NCI-H128 (cell line): ENCODE measurements at regions not wholly inside any gene's neighbourhood (a gene's known extent, or its start where the extent isn't known, plus 50 kb on each side); places are given as distances from the start of the nearest gene placed in this dataset.
"Not testable (repeated sequence)": the region's sequence is repeated elsewhere in the genome, so short reads cannot be mapped to it uniquely, and the experiment has no call there.

Source experiments
- DNase-seq: peaks from one replicate; lab custom pipeline; 2025; ENCODE audit not compliant: unreplicated experiment; lab: John Stamatoyannopoulos, UW

DNA sequence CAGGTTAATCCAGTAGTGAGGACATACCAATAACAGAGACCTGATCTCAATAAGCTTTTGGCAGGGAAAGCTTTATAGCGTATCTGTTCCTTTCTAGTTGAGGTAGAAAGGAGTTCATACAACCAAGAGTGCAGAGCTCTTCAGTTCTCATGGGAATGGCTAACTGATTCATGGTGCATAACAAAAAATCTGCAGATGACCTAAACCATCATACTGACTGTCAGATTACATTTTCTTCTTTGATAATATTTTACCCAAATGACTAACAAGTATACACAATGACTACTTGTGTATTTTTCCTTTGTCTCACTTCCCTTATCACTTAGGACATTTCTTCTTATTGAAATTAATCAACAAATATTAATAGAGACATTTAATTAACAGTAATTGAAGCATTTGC is 140.0 kb upstream of the SERTAD2 start:
- no peak for DNase-seq

DNA sequence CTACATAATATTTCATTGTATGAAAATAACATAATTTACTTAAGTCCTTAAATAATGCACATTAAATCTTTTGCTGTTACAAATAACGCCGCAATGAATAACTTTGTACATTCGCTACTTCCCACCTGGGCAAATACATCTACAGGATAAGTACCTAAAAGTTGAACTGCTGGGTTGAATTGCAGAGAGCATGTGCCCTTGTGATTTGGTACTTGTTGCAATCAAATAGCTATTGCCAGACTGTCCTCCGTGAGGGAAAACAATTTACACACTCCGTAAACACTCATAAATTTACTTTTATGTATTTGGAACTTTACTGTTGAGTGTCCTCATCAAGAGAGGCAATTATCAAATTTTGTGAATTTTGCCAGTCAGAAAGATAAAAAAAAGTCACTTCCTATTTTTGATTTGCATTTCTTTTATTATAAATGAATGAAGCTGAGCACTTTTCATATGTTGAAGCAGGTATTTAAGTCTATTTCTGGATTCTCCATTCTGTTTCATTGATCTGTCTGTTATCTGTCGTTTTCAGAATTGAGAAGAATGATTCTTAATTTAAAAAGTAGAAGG is 140.8 kb upstream of the SERTAD2 start:
- DNase-seq = no peak

DNA sequence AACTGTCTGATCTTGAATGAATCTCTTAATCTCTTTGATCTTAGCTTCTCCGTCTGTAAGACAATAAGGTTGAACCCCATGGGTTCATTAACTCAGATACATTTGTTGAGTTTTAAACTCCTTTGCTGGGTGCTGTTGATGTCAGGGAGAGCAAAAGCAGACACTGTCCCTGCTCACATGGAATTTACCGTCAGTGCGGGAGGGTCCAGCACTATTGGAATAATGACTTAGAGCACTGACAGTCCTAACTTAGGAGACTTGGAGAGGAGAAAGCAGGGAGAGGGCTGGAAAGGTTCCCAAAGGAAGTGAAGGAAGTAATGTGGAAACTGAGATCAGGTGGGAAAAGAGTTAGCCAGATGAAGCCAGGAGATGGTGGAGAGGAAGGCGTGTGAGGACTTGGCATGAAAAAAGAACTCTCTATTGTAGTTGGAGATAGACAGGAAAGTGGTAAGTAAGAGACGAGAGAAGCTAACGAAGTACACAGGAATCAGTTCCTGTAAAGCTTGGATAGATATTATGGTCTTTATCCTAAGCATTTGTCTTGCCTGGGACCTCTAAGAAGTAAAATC is 141.4 kb upstream of the SERTAD2 start:
- DNase-seq = no peak

DNA sequence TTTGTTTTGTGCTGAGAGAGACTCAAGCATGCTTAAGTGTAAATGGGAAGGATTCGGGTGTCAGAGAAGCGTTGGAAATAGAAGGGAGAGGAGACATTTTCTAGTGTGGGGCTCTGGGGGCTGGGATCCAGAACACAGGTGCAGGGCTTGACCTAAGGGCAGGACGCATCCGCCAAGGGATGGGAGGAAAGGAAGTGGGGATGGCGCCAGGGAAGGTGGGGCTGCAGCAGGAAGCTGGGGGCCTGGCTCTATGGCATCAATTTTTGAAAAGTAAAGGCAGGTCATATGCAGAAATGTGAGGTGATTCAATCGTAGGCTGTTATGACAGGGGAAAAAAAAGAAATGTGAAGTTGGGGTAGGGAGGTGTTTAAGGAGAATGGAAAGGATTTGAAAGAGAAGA is 143.2 kb upstream of the SERTAD2 start:
- no peak for DNase-seq

DNA sequence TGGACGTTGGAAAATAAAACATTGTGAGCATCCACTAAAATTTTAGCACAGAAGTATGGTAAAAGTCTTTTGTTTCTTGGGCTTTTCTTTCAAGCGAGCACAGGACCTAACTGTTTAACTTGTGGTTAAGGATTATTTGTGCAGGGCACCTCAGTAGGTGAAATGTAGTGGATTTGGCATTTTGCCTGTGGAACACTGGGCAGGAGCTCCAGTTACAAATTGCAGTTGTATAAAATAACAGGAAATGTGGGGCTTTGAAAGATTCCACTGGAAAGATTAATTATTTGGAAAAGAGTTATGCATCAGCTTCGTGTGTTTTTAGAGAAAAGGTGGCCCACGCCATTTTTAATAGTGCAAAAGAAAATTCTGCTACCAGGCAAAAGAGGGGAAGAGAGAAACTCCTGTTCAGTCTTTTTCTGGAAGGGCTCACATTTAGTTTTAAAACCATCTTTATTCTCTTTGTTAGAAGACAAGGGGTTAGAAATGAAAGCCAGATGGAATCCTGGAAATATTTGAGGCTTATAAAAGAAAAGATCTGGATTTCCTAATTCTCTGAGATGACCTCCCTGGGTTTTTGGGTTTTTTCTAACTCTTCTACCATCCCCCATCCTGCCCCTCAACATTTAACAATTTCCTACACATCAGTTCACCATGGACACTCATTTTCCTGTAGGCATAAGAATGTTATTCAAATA is 144.3 kb upstream of the SERTAD2 start:
- DNase-seq = no peak

DNA sequence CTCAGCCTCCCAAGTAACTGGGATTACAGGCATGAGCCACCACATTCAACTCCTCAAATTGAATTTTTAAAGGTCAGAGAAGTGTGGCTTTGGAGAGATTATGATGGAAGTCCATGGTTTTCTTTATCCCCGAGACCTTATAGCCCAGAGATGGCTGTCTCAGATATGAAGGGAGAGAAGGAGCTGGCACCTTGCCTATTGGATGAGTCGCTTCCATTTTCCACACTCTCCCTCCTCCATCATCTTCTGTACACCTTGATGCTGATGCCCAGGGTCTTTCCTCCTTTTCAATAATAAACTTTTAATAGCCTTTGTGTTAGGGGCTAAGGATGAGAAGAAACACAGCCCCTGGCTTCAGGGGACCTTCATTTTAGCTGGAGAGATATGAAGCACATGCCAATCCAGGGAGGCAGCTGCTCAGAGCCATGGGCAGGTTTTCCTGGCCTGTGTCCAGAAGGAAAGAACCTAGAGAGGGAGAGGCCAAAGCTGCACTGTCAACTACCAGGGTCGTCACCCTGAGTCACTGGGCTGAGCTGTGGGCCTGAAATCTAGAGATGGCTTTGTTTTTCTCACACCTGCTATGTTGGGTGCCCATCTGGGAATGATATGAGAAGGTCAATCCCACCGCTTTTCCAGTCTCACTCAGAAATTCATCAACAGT is 146.0 kb upstream of the SERTAD2 start:
- no peak for DNase-seq

DNA sequence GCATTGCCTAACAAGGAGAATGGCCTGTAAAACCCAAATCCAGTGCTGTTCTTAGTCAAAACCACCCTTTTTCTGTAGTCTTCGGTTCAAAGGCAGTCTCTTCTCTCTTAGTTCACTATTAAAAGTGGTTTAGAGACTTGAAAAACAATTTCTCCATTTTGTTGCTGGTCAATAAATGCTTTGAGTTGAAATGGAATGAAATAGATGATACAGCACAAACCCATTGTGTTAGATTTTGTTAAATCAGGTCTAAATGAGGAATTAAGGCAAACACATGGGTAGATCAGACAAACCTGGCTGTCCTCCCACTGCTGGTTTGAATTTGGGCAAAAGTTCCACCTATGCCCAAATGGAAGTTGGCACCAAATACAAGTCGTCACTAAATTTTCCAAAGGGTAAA is 150.1 kb upstream of the SERTAD2 start:
- no peak for DNase-seq

DNA sequence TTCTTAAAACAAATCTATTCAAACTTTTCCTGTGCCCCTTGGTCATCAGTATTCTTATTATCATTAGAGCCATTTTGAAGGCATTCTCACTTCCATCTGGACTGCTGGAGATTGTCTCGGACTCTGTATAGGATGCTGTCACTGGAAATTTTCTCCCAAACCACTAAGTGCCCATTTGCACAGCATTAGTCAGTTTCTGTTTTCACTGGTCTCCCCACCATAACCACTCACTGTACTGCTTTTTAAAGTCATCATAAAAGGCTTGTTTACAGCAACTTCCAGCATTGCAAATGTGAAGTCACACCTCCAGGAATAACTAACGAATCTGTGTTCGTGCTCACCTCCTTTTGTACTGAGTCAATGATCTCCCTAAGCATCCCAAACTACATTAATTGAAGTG is 150.9 kb upstream of the SERTAD2 start:
- DNase-seq = no peak

DNA sequence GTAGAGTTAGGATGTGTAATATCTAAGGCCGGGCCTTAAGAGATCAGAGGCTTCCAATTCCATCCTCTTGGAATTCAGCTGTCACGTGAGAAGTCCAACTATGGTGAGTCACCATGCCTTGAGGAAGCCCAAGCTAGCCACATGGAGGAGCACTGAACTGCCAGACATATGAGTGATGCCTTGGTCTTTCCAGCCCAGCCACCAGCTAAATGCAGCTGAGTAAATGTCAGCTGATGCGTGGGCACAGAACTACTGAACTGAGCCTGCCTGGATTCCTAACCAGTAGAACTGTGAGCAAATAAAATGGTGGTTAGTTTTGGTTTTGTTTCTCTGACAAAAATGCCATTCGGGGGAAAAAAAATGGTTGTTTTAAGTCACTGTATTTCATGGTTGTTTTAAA is 153.7 kb upstream of the SERTAD2 start:
- DNase-seq = no peak

DNA sequence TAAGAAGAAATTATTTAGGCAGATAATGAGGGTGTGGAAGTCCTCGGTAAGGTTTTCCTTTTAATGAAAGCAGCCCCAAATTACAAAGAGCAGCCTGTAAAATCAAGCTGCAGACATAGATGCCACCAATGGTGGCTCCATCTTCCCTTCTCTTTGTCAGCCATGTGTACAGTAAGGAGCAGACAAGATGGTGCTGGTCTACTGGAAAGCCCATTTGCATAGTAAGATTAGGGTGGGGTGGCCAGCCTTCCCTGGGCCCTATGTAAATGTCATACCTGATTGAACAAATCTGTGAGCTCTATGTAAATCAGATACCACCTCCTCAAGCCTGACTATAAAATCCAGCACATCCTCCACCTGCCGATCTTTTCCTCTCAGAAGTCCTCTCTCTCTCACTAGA is 154.4 kb upstream of the SERTAD2 start:
- DNase-seq = no peak

DNA sequence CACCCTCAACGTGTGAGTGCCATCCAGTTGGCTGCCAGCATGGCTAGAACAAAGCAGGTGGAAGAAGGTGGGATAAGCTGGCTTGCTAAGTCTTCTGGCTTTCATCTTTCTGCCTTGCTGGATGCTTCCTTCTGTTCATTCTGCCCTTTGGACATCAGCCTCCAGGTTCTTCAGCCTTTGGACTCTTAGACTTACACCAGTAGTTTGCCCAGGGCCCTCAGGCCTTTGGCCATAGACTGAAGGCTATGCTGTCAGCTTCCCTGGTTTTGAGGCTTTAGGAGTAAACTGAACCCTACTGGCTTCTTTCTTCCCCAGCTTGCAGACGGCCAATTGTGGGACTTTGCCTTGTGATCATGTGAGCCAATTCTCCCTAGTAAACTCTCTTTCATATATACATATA is 155.0 kb upstream of the SERTAD2 start:
- no peak for DNase-seq

DNA sequence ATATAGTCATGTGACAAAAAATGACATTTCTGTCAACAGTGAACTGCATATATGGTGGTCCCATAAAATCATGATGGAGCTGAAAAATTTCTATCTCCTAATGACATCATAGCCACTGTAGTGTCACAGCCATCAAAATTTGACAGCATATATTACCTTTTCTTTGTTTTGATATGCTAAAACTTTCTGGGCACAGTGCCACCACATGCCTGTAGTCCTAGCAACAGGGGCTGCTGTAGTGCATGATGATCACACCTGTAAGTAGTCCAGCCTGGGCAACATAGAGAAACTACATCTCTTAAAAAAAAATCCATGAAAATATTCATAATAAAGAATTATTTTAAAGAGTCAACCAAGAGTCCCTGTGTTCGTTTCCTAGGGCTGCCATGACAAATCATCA is 155.5 kb upstream of the SERTAD2 start:
- no peak for DNase-seq

DNA sequence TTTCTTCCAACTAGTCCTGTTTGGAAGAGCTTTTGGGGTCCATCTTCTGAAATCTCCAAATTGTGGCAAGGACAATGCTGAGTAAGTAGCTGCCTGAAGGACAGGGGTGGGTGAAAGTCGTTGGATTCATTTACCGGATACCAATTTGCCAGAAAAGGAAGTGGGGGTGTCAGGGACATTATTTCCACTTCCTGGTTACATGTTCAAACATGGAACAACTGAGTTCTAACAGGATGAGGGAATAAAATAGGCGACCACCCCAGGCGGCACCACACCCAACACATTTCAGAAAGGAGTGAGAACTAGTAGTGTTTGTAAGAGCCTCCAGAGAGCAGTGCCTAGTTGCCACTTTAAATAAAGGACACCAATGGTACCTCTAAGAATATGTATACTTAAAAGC is 158.6 kb upstream of the SERTAD2 start:
- DNase-seq = no peak

DNA sequence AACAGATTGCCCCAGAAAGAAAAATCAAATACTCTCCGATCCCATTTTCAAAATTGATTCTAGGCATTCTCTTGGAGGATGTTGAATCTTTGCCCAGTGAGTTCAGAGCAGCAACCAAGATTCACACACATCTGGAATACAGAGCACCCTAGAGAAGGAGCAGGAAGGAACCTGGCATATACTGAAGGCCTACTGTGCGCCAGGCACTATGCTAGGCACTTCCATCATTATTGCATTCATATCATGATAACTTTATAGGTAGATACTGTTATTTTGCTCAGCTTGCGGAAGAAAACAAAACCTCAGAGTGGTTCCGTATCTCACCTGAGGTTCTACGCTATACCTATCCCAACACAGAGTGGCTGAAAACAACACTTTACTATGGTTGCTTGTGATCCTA is 160.3 kb upstream of the SERTAD2 start:
- DNase-seq = no peak

DNA sequence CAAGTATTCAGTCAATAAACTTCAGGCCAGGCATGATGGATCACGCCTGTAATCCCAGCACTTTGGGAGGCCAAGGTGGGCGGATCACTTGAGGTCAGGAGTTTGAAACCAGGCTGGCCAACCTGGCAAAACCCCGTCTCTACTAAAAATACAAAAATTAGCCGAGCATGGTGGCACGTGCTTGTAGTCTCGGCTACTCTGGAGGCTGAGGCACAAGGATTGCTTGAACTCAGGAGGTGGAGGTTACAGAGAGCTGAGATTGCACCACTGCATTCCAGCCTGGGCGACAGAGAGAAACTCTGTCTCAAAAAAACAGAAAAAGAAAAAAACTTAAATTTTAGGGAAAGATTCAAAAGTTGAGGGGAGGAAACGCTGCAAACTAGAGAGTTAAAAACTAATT is 162.8 kb upstream of the SERTAD2 start:
- not testable (repeated sequence) for DNase-seq

DNA sequence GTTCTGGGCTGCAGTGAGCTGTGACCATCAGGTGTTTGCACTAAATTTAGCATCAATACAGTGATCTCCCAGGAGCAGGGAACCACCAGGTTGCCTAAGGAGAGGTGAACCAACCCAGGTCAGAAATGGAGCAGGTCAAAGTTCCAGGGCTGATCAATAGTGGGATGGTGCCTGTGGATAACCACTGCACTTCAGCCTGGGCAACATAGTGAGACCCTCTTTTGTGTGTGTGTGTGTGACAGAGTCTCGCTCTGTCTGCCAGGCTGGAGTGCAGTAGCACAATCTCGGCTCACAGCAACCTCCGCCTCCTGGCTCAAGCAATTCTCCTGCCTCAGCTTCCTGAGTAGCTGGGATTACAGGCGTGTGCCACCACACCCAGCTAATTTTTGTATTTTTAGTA is 163.7 kb upstream of the SERTAD2 start:
- DNase-seq = no peak

DNA sequence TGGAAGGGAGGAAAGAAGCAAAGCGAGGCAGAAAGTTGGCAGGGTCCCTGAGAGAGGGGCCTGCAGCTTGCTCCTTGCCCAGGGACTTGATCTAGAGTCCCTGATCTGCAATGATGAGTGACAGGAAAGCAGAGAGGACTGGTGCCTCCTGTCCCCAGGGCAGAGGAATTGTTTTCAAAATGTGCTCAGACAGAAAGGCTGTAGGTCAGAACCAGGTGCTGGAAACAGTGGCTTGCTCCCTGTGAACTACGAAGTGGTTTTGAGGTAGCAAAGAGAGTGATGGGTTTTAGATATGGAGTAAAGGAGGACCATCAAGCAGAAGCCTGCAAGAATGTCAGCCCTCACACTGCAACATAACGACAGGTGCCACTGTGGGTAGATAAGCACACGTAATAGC is 164.9 kb upstream of the SERTAD2 start:
- DNase-seq = no peak

DNA sequence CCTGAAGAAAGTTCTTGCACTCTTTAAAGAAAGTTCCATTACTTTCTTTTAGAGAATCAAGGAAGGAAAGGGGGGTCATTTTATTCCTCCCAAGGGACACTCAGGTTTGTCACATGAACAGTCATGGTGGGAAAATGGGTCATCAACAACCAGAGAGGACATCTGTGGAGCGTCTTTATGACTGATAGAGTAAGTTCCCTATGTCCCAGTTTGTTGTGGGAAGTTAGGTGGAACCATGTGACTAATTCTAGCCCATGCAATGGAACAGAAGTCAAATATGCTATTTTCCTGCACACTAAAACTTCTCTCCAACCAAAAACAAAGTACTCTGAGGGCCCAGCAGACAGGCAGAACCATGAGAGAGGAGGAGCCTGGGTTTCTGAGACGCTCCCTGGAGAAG is 165.6 kb upstream of the SERTAD2 start:
- DNase-seq = no peak

DNA sequence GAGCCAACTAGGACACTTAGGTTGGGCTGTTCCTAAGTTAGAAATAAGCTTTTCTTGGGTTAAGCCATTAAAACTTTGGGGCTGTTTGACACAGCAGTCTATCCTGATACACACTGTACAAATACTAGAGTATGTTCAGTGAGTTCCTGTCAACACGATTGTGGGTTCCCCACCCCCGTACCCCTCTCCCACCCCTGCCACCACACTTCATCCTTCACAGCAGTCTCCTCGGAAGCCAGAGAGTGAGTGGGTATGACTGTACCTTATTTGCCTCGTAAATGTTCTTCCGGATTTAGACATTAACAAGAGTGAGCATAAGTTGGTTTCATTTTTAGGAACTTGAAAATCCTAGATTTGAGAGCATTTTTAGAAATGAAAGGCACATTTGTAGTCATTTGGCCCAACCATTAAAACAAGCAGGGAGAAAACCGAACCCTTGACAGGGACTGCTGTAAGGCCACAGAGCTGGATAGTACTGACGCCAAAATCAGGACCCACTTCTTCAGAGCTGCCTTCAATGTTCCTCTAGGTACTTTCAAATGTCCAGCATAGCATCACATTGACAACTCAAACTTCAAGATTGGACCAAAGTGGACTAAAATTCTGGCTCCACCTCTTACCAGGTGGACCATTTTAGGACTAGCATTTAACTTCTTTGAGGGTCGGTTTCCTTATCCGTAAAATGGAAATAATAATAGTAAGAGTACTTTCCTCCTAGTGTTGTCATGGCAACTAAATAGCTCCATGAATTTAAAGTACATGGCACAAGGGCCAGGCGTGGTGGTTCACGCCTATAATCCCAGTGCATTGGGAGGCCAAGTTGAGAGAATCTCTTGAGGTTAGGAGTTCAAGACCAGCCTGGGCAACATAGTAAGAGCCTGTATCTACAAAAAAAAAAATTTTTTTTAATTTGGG is 166.3 kb upstream of the SERTAD2 start:
- no peak for DNase-seq

DNA sequence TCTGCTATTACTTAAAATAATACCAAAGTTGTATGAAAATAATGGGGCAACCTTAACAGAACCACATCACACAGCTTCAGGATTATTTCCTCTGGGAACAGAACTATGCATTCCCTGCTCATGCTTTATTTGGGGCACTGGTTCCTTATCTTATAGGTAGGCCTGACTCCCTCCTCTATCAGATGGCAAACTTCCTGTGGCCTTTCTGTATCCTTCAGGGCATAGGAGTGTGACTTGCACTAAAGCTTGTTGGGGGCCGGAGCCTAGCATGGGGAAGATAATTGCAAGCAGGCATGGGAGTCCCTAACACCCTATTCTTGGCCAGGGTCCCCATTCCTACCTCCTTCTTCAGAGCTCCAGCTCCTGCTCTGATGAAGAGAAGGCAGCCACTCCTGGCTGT is 167.2 kb upstream of the SERTAD2 start:
- DNase-seq = no peak

DNA sequence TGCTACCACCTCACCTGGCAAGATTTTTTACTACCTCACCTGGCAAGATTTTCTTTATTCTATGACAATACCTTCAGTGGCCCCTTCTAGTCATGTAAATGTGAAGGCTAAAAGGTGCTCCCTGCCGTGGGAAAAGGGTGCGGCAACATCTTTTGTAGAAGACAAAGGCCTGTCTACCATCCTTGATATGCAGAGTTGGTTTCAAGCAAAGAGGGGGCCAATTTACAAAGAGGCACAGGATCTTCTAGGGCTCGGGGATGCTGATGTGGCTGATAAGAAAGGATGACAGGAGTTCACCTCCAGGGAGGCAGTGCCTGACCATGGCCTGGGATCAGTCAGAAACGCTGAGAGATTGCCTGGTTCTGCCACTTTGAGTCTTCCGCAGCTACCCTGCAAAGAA is 165.4 kb upstream of the SLC1A4 start:
- no peak for DNase-seq
